ENCODE measurements at regions not wholly inside any gene's neighbourhood (a gene's known extent, or its start where the extent isn't known, plus 50 kb on each side); places are given as distances from the start of the nearest gene placed in this dataset.

- TF ChIP-seq, protein P1, sequence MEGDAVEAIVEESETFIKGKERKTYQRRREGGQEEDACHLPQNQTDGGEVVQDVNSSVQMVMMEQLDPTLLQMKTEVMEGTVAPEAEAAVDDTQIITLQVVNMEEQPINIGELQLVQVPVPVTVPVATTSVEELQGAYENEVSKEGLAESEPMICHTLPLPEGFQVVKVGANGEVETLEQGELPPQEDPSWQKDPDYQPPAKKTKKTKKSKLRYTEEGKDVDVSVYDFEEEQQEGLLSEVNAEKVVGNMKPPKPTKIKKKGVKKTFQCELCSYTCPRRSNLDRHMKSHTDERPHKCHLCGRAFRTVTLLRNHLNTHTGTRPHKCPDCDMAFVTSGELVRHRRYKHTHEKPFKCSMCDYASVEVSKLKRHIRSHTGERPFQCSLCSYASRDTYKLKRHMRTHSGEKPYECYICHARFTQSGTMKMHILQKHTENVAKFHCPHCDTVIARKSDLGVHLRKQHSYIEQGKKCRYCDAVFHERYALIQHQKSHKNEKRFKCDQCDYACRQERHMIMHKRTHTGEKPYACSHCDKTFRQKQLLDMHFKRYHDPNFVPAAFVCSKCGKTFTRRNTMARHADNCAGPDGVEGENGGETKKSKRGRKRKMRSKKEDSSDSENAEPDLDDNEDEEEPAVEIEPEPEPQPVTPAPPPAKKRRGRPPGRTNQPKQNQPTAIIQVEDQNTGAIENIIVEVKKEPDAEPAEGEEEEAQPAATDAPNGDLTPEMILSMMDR (conservative IDR thresholded peaks at IDR 0.05; ENCODE audit: low read depth in 2 of 2): no peak
- TF ChIP-seq CREB1 (CRISPR knock-in tag; IDR thresholded peaks at IDR 0.05; ENCODE audit: low read depth) (no peak), EZH2phosphoT487 (IDR thresholded peaks at IDR 0.05; ENCODE audit: unreplicated experiment) (no peak), POLR2AphosphoS5 (IDR thresholded peaks at IDR 0.05; ENCODE audit: low read depth) (no peak), REST (IDR thresholded peaks at IDR 0.05; ENCODE audit: unreplicated experiment) (no peak), EZH2 (IDR thresholded peaks at IDR 0.05; ENCODE audit: low read depth, unreplicated experiment) (no peak), JUNB (IDR thresholded peaks at IDR 0.05; ENCODE audit: unreplicated experiment) (no peak), ZNF114 (CRISPR knock-in tag; IDR thresholded peaks at IDR 0.05) (no peak), NANOG (IDR thresholded peaks at IDR 0.05; ENCODE audit: borderline replicate concordance) (no peak), ETS1 (IDR thresholded peaks at IDR 0.05) (no peak), STAT1 (IDR thresholded peaks at IDR 0.05; ENCODE audit: unreplicated experiment) (no peak), ZNF331 (CRISPR knock-in tag; IDR thresholded peaks at IDR 0.05; ENCODE audit: low read depth) (no peak)
- TF ChIP-seq, protein P2, sequence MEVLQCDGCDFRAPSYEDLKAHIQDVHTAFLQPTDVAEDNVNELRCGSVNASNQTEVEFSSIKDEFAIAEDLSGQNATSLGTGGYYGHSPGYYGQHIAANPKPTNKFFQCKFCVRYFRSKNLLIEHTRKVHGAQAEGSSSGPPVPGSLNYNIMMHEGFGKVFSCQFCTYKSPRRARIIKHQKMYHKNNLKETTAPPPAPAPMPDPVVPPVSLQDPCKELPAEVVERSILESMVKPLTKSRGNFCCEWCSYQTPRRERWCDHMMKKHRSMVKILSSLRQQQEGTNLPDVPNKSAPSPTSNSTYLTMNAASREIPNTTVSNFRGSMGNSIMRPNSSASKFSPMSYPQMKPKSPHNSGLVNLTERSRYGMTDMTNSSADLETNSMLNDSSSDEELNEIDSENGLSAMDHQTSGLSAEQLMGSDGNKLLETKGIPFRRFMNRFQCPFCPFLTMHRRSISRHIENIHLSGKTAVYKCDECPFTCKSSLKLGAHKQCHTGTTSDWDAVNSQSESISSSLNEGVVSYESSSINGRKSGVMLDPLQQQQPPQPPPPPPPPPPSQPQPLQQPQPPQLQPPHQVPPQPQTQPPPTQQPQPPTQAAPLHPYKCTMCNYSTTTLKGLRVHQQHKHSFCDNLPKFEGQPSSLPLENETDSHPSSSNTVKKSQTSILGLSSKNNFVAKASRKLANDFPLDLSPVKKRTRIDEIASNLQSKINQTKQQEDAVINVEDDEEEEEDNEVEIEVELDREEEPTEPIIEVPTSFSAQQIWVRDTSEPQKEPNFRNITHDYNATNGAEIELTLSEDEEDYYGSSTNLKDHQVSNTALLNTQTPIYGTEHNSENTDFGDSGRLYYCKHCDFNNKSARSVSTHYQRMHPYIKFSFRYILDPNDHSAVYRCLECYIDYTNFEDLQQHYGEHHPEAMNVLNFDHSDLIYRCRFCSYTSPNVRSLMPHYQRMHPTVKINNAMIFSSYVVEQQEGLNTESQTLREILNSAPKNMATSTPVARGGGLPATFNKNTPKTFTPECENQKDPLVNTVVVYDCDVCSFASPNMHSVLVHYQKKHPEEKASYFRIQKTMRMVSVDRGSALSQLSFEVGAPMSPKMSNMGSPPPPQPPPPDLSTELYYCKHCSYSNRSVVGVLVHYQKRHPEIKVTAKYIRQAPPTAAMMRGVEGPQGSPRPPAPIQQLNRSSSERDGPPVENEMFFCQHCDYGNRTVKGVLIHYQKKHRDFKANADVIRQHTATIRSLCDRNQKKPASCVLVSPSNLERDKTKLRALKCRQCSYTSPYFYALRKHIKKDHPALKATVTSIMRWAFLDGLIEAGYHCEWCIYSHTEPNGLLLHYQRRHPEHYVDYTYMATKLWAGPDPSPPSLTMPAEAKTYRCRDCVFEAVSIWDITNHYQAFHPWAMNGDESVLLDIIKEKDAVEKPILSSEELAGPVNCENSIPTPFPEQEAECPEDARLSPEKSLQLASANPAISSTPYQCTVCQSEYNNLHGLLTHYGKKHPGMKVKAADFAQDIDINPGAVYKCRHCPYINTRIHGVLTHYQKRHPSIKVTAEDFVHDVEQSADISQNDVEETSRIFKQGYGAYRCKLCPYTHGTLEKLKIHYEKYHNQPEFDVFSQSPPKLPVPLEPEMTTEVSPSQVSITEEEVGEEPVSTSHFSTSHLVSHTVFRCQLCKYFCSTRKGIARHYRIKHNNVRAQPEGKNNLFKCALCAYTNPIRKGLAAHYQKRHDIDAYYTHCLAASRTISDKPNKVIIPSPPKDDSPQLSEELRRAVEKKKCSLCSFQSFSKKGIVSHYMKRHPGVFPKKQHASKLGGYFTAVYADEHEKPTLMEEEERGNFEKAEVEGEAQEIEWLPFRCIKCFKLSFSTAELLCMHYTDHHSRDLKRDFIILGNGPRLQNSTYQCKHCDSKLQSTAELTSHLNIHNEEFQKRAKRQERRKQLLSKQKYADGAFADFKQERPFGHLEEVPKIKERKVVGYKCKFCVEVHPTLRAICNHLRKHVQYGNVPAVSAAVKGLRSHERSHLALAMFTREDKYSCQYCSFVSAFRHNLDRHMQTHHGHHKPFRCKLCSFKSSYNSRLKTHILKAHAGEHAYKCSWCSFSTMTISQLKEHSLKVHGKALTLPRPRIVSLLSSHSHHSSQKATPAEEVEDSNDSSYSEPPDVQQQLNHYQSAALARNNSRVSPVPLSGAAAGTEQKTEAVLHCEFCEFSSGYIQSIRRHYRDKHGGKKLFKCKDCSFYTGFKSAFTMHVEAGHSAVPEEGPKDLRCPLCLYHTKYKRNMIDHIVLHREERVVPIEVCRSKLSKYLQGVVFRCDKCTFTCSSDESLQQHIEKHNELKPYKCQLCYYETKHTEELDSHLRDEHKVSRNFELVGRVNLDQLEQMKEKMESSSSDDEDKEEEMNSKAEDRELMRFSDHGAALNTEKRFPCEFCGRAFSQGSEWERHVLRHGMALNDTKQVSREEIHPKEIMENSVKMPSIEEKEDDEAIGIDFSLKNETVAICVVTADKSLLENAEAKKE (CRISPR knock-in tag; IDR thresholded peaks at IDR 0.05): no peak
Measured at GRCh38 chr11:116420030-116420429, 352.8 kb downstream of the BUD13 start.
